IMR-90 (cell line): ENCODE measurements at regions not wholly inside any gene's neighbourhood (a gene's known extent, or its start where the extent isn't known, plus 50 kb on each side); places are given as distances from the start of the nearest gene placed in this dataset.

ENCODE experiments used
- CHD1 ChIP-seq: IDR thresholded peaks from 2 replicates; pipeline ENCODE4 v1.6.1; 2012; ENCODE audit warnings: low read depth, low read length, improper control_type of control experiment
- POLR2A ChIP-seq: IDR thresholded peaks from 2 replicates; pipeline ENCODE4 v1.6.1; 2012; ENCODE audit warnings: mild to moderate bottlenecking, low read depth, low read length
- RAD21 ChIP-seq: IDR thresholded peaks from 2 replicates; pipeline ENCODE4 v1.6.1; 2012; ENCODE audit warnings: low read length, improper control_type of control experiment
- RCOR1 ChIP-seq: IDR thresholded peaks from 2 replicates; pipeline ENCODE4 v1.6.1; 2012; ENCODE audit warnings: mild to moderate bottlenecking, low read length, improper control_type of control experiment; ENCODE audit not compliant: insufficient replicate concordance
- SMC3 ChIP-seq: fragments of 150-350 bp; IDR thresholded peaks from 2 replicates; pipeline ENCODE4 v1.6.1; 2016; ENCODE audit warnings: low read depth, mild to moderate bottlenecking, antibody characterized with exemption, low read length, moderate library complexity
- TF ChIP-seq, protein P1 (sequence below): conservative IDR thresholded peaks from 2 replicates; pipeline ENCODE4 v1.5.1; 2012; ENCODE audit warnings: mild to moderate bottlenecking, low read depth, low read length, improper control_type of control experiment
- TF ChIP-seq, protein P2 (sequence below): fragments of 150-350 bp; IDR thresholded peaks from 2 replicates; pipeline ENCODE4 v1.6.1; 2017; ENCODE audit warnings: mild to moderate bottlenecking, antibody characterized with exemption, low read length, low read depth

DNA sequence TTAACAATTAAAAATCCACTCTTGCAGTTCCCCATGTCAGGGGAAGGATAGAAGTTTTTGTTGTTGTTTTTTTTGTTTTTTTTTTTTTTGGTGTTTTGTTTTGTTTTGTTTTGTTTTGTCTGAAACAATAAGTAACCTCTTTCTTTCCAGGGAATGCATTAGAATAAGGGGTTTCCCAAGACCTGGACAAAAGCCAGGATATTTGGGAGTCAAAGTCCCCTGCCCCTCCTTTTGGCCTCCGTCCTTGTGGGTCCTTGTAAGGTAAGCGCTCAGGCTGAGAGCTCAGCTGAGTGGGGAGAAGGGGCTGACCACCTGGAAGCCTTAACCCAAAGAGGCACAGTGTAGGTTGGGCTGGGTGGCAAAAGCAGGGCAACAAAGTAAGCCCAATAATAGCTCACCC, 515.4 kb downstream of the SOX6 start:
- TF ChIP-seq, protein P1, sequence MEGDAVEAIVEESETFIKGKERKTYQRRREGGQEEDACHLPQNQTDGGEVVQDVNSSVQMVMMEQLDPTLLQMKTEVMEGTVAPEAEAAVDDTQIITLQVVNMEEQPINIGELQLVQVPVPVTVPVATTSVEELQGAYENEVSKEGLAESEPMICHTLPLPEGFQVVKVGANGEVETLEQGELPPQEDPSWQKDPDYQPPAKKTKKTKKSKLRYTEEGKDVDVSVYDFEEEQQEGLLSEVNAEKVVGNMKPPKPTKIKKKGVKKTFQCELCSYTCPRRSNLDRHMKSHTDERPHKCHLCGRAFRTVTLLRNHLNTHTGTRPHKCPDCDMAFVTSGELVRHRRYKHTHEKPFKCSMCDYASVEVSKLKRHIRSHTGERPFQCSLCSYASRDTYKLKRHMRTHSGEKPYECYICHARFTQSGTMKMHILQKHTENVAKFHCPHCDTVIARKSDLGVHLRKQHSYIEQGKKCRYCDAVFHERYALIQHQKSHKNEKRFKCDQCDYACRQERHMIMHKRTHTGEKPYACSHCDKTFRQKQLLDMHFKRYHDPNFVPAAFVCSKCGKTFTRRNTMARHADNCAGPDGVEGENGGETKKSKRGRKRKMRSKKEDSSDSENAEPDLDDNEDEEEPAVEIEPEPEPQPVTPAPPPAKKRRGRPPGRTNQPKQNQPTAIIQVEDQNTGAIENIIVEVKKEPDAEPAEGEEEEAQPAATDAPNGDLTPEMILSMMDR, result no peak
- TF ChIP-seq RCOR1, result no peak
- TF ChIP-seq CHD1, result no peak
- TF ChIP-seq POLR2A, result no peak
- TF ChIP-seq, protein P2, sequence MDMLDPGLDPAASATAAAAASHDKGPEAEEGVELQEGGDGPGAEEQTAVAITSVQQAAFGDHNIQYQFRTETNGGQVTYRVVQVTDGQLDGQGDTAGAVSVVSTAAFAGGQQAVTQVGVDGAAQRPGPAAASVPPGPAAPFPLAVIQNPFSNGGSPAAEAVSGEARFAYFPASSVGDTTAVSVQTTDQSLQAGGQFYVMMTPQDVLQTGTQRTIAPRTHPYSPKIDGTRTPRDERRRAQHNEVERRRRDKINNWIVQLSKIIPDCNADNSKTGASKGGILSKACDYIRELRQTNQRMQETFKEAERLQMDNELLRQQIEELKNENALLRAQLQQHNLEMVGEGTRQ, result no peak
- TF ChIP-seq RAD21, result no peak
- no peak for TF ChIP-seq SMC3
